Bronchial epithelial cell (primary cell): ENCODE measurements at regions not wholly inside any gene's neighbourhood (a gene's known extent, or its start where the extent isn't known, plus 50 kb on each side); places are given as distances from the start of the nearest gene placed in this dataset.

Source experiments
- DNase-seq: peaks from one replicate; pipeline ENCODE4 v3.0.0-alpha.2; 2010; ENCODE audit warnings: low read depth
- FAIRE-seq: peaks from 2 replicates; lab custom pipeline; 2011; peaks lifted over from hg19 to GRCh38; lab: Jason Lieb, UNC
- H3K27me3 ChIP-seq: 2 replicates; pipeline ENCODE4 v1.5.1; 2011; ENCODE audit warnings: low read length; ENCODE audit not compliant: control insufficient read depth, insufficient read depth
- H3K36me3 ChIP-seq: 2 replicates; pipeline ENCODE4 v1.5.1; 2011; ENCODE audit warnings: low read length; ENCODE audit not compliant: control insufficient read depth, insufficient read depth
- H3K4me3 ChIP-seq: 2 replicates; pipeline ENCODE4 v1.5.1; 2011; ENCODE audit warnings: mild to moderate bottlenecking, low read depth, low read length, control low read depth
- TF ChIP-seq, protein P1 (sequence below): IDR thresholded peaks from 2 replicates; pipeline ENCODE4 v1.5.1; 2011; ENCODE audit warnings: mild to moderate bottlenecking, moderate library complexity, low read length, control low read depth, inconsistent platforms; ENCODE audit not compliant: insufficient read depth, severe bottlenecking

DNA sequence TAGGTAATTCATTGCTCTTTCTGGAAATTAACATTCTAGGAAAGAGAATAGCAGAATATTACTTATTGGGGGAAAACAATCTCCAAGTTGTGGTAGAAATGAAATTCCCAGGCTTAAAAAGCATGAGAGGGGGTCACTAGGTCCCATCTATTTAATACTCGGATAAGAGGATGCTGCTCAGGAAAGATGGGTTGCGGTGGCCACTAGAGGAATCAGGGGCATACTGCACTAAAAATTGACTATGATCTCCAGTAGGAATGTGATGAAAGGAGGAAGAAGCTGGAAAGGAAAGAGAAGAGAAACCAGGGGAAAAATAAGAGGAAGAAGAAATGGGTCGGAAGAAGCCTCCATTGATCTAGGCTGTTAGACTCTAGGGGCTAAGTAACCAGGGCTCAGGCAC, 192.8 kb downstream of the GPAM start:
- TF ChIP-seq, protein P1, sequence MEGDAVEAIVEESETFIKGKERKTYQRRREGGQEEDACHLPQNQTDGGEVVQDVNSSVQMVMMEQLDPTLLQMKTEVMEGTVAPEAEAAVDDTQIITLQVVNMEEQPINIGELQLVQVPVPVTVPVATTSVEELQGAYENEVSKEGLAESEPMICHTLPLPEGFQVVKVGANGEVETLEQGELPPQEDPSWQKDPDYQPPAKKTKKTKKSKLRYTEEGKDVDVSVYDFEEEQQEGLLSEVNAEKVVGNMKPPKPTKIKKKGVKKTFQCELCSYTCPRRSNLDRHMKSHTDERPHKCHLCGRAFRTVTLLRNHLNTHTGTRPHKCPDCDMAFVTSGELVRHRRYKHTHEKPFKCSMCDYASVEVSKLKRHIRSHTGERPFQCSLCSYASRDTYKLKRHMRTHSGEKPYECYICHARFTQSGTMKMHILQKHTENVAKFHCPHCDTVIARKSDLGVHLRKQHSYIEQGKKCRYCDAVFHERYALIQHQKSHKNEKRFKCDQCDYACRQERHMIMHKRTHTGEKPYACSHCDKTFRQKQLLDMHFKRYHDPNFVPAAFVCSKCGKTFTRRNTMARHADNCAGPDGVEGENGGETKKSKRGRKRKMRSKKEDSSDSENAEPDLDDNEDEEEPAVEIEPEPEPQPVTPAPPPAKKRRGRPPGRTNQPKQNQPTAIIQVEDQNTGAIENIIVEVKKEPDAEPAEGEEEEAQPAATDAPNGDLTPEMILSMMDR = no peak
- no peak overlapping the region for H3K4me3 ChIP-seq
- DNase-seq (no peak), FAIRE-seq (no peak)
- no peaks in the 10 kb centered on the region for H3K27me3 ChIP-seq
- no peaks in the 10 kb centered on the region for H3K36me3 ChIP-seq

DNA sequence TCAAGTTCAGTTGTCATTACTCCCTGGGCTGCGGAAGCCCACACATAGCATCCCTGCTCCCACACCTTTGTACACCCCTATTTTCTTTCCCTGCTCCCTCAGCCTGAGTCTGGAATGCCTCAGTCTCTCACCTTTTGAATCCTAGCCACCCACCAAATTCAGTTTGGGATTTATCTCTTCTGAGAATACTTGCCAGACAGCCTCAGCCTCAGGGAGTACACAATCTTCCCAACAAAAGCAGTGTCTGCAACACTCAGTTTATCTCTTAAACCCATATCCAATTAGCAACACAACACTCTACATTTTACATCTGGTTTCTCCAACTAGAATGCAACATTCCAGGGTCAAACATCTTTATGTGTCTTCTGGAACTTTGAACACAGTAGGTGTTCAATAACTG, 190.2 kb downstream of the GPAM start:
- FAIRE-seq (no peak), DNase-seq (no peak)
- Histone ChIP-seq H3K4me3 (no peak overlapping the region), H3K27me3 (no peaks in the 10 kb centered on the region), H3K36me3 (no peaks in the 10 kb centered on the region)
- TF ChIP-seq, protein P1 = no peak

DNA sequence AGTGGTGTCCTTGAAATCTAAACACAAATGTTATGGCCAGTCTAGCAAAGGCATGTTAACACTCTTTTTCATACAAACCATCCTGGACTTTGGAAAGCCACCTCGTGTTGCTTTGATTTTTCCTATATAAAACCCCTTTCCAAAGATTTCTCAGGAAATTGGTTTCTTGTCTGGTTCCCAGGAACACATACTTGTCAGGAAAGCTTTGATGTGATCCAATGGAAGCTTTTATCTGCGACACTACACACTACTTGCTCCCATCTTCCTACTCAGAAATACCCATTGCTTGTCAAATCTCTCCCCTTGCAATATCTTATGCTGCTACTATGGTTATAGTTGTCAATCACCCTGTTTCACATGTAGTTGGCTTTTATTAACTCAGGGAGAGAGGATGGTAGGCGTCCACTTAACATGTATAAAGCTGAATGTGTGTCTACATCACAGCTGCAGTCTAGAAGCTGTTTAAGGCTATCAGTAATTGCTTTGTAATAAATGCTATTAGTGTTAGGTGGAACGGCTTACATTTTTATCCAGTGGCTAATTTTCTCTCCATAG, 189.6 kb downstream of the GPAM start:
- H3K4me3 ChIP-seq = no peak overlapping the region
- DNase-seq (no peak), FAIRE-seq (no peak)
- TF ChIP-seq, protein P1 = no peak
- no peaks in the 10 kb centered on the region for H3K36me3 ChIP-seq
- no peaks in the 10 kb centered on the region for H3K27me3 ChIP-seq

DNA sequence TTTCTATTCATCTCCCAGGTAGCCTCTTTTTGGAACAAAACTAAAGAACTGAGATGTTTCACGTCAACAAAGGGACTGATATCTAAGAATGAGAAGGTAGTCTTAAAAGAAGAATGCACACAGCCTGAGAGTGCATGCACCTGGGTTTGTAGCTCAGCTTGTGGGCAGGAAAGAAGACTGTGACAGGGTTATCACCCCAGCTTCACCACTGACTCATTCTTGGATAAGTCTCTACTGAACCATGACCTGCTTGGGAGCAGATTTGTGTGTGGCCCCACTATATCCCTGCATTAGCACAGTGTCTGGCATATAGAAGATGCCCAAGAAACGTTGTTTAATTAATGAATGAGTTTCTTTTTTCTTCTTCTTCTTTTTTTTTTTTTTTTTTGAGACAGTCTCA, 187.5 kb downstream of the GPAM start:
- FAIRE-seq (no peak), DNase-seq (no peak)
- no peak overlapping the region for H3K4me3 ChIP-seq
- no peaks in the 10 kb centered on the region for H3K27me3 ChIP-seq
- TF ChIP-seq, protein P1 = no peak
- H3K36me3 ChIP-seq = no peaks in the 10 kb centered on the region

DNA sequence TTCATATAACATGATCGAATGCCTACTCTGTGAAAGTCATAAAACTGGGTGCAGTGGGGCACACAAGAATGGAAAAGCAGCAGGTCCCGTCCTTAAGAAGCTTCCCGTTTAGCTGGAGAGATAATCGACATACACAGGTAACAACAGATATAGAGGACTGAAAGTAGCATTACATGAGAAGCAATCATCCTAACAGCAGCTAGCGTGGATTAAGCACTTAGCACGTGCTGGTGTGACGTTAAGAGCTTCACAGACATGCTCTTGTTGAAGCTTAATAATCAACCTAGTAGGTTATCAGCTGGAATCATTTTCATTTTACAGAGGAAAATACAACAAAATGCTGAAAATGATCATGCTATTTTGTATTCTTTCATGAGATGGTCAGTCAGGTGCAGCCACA, 184.8 kb downstream of the GPAM start:
- FAIRE-seq (no peak), DNase-seq (no peak)
- Histone ChIP-seq H3K36me3 (no peaks in the 10 kb centered on the region), H3K4me3 (no peak overlapping the region), H3K27me3 (no peaks in the 10 kb centered on the region)
- TF ChIP-seq, protein P1 = no peak
